GM18511 (cell line): ENCODE measurements at regions not wholly inside any gene's neighbourhood (a gene's known extent, or its start where the extent isn't known, plus 50 kb on each side); places are given as distances from the start of the nearest gene placed in this dataset.
"Not testable (repeated sequence)": the region's sequence is repeated elsewhere in the genome, so short reads cannot be mapped to it uniquely, and the experiment has no call there.

ENCODE experiments used
- ATAC-seq: cut with Tn5 transposase; IDR thresholded peaks from one replicate; pipeline ENCODE4 v1.9.1; 2021; ENCODE audit warnings: mild to moderate bottlenecking, moderate library complexity; ENCODE audit not compliant: unreplicated experiment

GRCh38 chr2:16773080-16773713, 107.6 kb upstream of the CYRIA start:
- peak; percentile 87 for ATAC-seq

- no peak for ATAC-seq
Measured at GRCh38 chr2:16767789-16768476, 102.3 kb upstream of the CYRIA start.

- no peak for ATAC-seq
Measured at GRCh38 chr2:16765356-16765755, 99.7 kb upstream of the CYRIA start.

GRCh38 chr2:16764487-16764886, 98.9 kb upstream of the CYRIA start:
- no peak for ATAC-seq

GRCh38 chr2:16763493-16763899, 97.9 kb upstream of the CYRIA start:
- no peak for ATAC-seq

DNA sequence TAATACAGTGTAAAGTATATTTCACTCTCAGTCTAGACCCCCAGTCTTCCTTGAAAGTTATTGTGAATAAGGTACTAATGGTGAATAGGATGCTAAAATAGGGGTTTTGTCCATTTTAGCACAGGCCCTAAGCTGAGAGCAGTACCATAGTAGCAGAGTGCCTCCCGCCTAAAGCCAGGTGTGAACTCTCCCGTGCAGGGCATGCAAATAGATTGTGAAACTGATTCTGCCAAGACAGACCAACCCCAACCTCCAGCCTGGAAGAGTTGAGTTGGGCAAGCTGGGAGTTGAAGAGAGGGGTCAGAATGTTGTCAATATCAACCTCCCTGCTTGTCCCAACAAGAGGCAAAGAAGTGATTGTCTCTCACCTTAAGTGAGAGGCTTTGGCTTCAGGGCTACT, 97.4 kb upstream of the CYRIA start:
- no peak for ATAC-seq

- no peak for ATAC-seq
Measured at GRCh38 chr2:16760426-16760825, 94.8 kb upstream of the CYRIA start.

DNA sequence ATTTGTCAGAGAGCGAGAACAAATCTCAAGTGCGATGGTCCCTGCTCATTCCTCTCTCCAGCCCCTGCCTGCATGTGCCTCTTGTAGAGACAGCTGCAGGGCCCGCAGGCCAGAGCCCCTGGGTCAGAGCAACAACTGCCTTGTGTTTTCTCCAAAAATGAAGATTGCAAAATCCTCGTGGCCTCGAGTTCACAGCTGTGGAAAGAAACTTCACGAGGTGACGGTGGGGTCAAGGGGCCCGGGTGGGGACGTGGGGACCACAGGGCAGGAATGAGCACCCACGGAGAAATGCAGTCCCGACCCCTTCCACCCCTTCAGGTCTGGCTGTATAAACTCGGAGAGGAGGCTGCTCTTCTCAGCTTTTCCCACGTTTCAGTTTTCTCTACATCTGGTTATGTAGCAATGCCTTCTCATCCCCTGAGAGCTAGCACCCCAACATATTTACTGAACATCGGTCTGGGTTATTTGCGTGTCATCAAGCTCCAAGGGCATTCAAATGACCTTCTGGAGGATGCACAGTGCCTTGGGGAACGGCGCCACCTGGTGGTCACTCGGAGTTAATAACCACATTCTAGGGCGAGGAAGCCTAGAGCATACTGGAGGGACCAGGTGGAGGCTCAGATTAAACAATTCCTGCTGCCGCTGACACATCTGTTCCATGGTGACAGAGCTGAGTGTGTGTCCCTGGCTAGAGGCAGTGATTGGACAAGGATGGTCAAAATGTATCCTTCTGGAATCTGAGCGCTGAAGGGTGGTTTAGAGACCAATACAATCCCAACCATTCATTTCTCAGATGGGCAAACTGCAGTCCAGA, 91.4 kb upstream of the CYRIA start:
- peak; percentile 98 for ATAC-seq

- no peak for ATAC-seq
Measured at GRCh38 chr2:16755442-16755841, 89.8 kb upstream of the CYRIA start.

- ATAC-seq = not testable (repeated sequence)
Measured at GRCh38 chr2:16753025-16753424, 87.4 kb upstream of the CYRIA start.

DNA sequence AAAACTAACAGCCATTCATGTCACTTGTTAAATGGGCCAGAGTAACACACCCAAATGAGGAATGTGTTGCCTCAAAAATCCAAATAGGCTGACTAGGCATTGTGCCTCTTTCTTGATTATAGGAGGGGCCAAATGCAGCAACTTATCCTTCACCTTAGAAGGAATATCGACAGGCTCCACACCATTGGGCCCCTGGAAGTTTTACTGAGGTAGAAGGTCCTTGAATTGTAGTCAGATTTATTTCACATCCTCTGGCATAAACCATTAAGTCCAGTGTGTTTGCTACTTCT, 85.2 kb upstream of the CYRIA start:
- not testable (repeated sequence) for ATAC-seq

- no peak for ATAC-seq
Measured at GRCh38 chr2:16750175-16750924, 84.7 kb upstream of the CYRIA start.

DNA sequence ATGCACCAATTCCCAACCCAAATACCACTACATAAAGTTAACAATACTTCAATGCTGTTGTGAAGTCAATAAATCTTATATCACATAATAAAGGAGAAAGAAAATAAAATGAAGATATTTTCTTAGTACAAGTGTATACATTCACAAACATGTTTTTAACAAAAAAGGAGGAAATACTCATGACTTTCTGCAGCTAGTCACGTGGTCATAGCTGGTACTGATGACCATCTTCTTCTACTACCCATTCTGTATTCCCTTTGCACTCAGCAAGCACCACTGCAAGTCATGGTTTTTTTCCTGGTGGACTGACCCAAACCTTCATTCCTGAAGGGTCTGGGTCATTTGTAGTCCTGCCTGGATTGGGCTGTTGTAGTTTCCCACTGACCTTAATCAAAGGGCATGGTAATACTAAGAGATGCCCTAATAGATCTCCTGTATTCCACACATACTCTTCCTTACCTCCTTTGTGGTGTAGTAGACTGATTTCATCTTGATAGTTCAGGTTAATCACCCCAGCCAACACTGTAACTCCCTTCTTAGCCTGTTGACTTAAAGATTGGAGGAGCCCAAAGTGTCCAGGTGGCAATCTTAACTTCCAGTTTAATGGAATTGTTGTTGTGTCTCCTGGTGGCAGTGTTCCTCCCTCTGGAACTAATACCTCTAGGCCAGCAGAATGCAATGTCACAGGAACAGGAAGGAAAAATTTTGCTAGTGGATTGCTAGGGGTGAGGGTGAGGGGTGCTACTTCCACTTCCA, 83.1 kb upstream of the CYRIA start:
- not testable (repeated sequence) for ATAC-seq

GRCh38 chr2:16747689-16748088, 82.1 kb upstream of the CYRIA start:
- no peak for ATAC-seq

- no peak for ATAC-seq
Measured at GRCh38 chr2:16747257-16747656, 81.6 kb upstream of the CYRIA start.

DNA sequence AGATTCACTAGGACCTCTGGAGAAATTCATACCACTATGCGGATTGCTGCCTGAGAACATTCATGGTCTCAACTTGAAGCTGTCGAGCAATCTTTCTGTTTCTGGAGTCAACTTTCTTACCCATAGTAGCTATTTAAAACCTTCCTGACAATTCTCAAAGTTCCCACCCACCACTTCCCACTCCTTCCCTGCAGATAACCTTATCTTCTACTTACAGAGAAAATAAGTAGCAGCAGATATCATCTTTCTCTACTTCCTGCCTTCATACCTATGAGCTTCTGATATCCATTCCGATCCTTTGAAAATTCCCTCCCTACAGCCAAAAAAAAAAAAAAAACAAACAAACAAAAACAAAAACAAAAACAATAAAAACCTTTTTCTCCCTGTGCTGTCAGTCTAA, 81.2 kb upstream of the CYRIA start:
- no peak for ATAC-seq

DNA sequence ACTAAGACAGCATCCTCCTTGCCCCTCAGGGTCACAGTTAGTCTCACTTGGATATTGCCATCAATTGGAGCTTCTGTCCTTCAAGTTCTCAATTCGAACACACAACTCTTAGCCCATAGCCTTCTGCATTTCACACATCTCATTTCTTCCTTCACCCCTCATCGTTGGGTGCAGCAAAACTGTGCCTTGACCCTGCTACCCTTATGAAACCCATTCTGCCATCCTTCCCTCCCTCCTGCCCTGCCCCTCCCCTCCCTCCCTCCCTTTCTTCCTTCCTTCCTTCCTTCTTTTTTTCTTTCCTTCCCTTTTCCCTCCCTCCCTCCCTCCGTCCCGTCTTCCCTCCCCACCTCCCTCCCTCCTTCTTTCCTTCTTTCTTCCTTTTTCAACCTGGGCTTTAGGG, 80.7 kb upstream of the CYRIA start:
- ATAC-seq = no peak

DNA sequence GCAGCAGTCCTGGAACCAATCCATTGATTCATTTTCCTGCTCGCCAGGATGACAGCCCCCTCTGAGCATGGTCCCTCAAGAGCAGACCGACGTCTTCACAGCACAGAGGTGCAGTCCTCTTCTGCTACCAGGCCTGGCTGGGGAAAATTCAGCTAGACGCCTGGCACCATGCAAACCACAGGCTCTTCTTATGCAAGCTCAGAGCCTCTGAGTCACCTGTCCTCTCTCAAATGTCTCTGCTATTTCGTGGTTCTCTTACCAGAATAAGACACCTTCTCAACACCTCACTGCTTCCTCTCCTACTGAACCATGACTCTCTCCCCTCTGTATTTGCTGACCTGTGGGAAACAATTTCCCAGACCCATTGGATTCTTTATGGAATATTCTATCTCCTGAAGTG, 79.8 kb upstream of the CYRIA start:
- no peak for ATAC-seq

GRCh38 chr2:16744521-16744920, 78.9 kb upstream of the CYRIA start:
- ATAC-seq = no peak

DNA sequence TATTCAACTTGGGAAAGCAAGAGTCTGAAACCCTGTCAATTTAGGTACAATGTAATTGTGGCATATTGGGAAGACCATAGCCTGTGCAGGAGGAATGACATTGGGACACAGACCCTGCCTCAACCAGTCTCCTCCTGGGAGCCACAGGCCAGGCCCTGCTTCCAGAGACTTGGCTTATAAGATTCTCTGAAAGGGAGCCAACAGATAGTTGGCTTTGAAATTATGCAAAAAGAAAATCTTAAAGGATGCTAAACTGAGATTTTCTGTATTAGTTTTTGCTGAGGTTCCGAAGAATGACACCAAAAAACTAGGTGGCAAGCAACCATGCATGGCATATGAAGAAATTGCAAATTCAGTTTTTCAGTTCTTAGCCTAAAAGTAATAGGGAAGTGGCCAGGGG, 76.4 kb upstream of the CYRIA start:
- no peak for ATAC-seq

DNA sequence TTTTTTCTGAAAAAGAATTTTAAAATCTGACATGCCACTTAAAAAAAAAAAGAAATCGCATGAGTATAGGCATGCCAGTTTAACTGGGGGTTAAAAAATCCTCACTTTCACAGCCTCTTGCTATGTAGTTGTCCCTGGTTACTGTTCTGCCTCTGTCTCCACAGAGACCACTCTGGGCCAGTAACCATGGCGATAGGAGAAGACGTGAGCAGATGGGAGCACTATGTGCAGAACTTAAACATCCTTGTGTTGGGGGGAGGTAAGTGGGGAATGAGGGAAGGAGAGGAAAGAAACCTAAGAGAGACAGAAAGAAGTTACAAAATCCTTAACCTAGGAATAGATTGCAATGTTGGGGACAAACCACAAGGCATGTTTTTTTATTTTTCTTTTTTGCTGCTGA, 75.9 kb upstream of the CYRIA start:
- ATAC-seq = no peak
